H9 (cell line): ENCODE measurements at regions not wholly inside any gene's neighbourhood (a gene's known extent, or its start where the extent isn't known, plus 50 kb on each side); places are given as distances from the start of the nearest gene placed in this dataset.

Experiments
- DNase-seq: peaks from one replicate; pipeline ENCODE4 v3.0.0-alpha.2; 2017
- H2AFZ ChIP-seq: one replicate; pipeline ENCODE4 v1.6.1; 2013; ENCODE audit warnings: mild to moderate bottlenecking, low read length, control low read depth, moderate library complexity
- H2AK5ac ChIP-seq: 2 replicates; pipeline ENCODE4 v1.6.1; 2013; ENCODE audit warnings: low read length, control low read depth, mixed read lengths; ENCODE audit not compliant: insufficient read length
- H2BK120ac ChIP-seq: one replicate; pipeline ENCODE4 v1.6.1; 2013; ENCODE audit warnings: low read depth, mild to moderate bottlenecking, low read length, control low read depth, inconsistent platforms; ENCODE audit not compliant: poor library complexity, severe bottlenecking
- H2BK12ac ChIP-seq: 2 replicates; pipeline ENCODE4 v1.6.1; 2013; ENCODE audit warnings: low read length, control low read depth, mixed read lengths, low read depth; ENCODE audit not compliant: insufficient read length
- H2BK15ac ChIP-seq: 2 replicates; pipeline ENCODE4 v1.6.1; 2013; ENCODE audit warnings: low read depth, low read length, control low read depth
- H2BK20ac ChIP-seq: one replicate; pipeline ENCODE4 v1.6.1; 2013; ENCODE audit warnings: low read depth, mild to moderate bottlenecking, low read length, control low read depth, inconsistent platforms; ENCODE audit not compliant: poor library complexity, severe bottlenecking
- H2BK5ac ChIP-seq: 2 replicates; pipeline ENCODE4 v1.6.1; 2013; ENCODE audit warnings: low read length, control low read depth, mixed read lengths; ENCODE audit not compliant: insufficient read length
- H3K14ac ChIP-seq: 2 replicates; pipeline ENCODE4 v1.6.1; 2013; ENCODE audit warnings: low read length, control low read depth; ENCODE audit not compliant: insufficient read depth
- H3K18ac ChIP-seq: 2 replicates; pipeline ENCODE4 v1.6.1; 2013; ENCODE audit warnings: low read depth, mild to moderate bottlenecking, mixed read lengths, low read length, control low read depth; ENCODE audit not compliant: insufficient read length
- H3K23ac ChIP-seq: 2 replicates; pipeline ENCODE4 v1.6.1; 2013; ENCODE audit warnings: low read length, control low read depth, mixed read lengths, low read depth; ENCODE audit not compliant: insufficient read length
- H3K23me2 ChIP-seq: 2 replicates; pipeline ENCODE4 v1.6.1; 2013; ENCODE audit warnings: low read depth, mild to moderate bottlenecking, mixed read lengths, low read length, control low read depth; ENCODE audit not compliant: insufficient read length, poor library complexity, severe bottlenecking
- H3K27ac ChIP-seq: 2 replicates; pipeline ENCODE4 v1.5.1; 2013; ENCODE audit warnings: low read length, control low read depth, mixed read lengths, low read depth; ENCODE audit not compliant: insufficient read length
- H3K27me3 ChIP-seq: 2 replicates; pipeline ENCODE4 v1.6.1; 2013; ENCODE audit warnings: low read length, control low read depth, inconsistent platforms; ENCODE audit not compliant: insufficient read depth
- H3K4ac ChIP-seq: 2 replicates; pipeline ENCODE4 v1.6.1; 2013; ENCODE audit warnings: low read depth, mild to moderate bottlenecking, control low read depth, inconsistent platforms, low read length, moderate library complexity
- H3K4me1 ChIP-seq: 2 replicates; pipeline ENCODE4 v1.6.1; 2013; ENCODE audit warnings: low read length, control low read depth, inconsistent platforms; ENCODE audit not compliant: insufficient read depth
- H3K4me2 ChIP-seq: 2 replicates; pipeline ENCODE4 v1.6.1; 2013; ENCODE audit warnings: low read length, control low read depth, mixed read lengths; ENCODE audit not compliant: insufficient read length, insufficient read depth
- H3K56ac ChIP-seq: 2 replicates; pipeline ENCODE4 v1.6.1; 2013; ENCODE audit warnings: low read depth, mild to moderate bottlenecking, mixed read lengths, low read length, control low read depth; ENCODE audit not compliant: insufficient read length
- H3K79me1 ChIP-seq: 2 replicates; pipeline ENCODE4 v1.6.1; 2013; ENCODE audit warnings: low read depth, mild to moderate bottlenecking, moderate library complexity, low read length, control low read depth, inconsistent platforms; ENCODE audit not compliant: insufficient read depth, poor library complexity, severe bottlenecking
- H3K79me2 ChIP-seq: 2 replicates; pipeline ENCODE4 v1.6.1; 2013; ENCODE audit warnings: low read length, control low read depth, inconsistent platforms; ENCODE audit not compliant: insufficient read depth
- H3K9ac ChIP-seq: 2 replicates; pipeline ENCODE4 v1.6.1; 2013; ENCODE audit warnings: low read length, control low read depth, mixed read lengths; ENCODE audit not compliant: insufficient read length; ENCODE audit errors: extremely low read depth
- H3K9me3 ChIP-seq: one replicate; pipeline ENCODE4 v1.6.1; 2013; ENCODE audit warnings: low read depth, low read length, inconsistent platforms; ENCODE audit not compliant: control insufficient read depth
- H3T11ph ChIP-seq: one replicate; pipeline ENCODE4 v1.6.1; 2013; ENCODE audit warnings: mild to moderate bottlenecking, low read length, control low read depth, inconsistent platforms
- H4K20me1 ChIP-seq: one replicate; pipeline ENCODE4 v1.6.1; 2013; ENCODE audit not compliant: control insufficient read depth, insufficient read length, insufficient read depth
- H4K5ac ChIP-seq: 2 replicates; pipeline ENCODE4 v1.6.1; 2013; ENCODE audit warnings: low read depth, mild to moderate bottlenecking, mixed read lengths, low read length, control low read depth; ENCODE audit not compliant: insufficient read length
- H4K8ac ChIP-seq: replicated peaks from 2 replicates; pipeline ENCODE4 v1.6.1; 2013; ENCODE audit warnings: low read length, control low read depth, mixed read lengths, low read depth; ENCODE audit not compliant: insufficient read length
- H4K91ac ChIP-seq: 2 replicates; pipeline ENCODE4 v1.6.1; 2013; ENCODE audit warnings: low read depth, mild to moderate bottlenecking, moderate library complexity, mixed read lengths, low read length, control low read depth; ENCODE audit not compliant: insufficient read length
- H3K27ac Mint-ChIP-seq, 3 experiments: 2 replicates in 2 of 3; 3 replicates in 1 of 3; pipeline ENCODE4 v1.8.0; 2020 to 2021; ENCODE audit warnings: mixed read lengths in 3 of 3, mild to moderate bottlenecking in 1 of 3, moderate library complexity in 1 of 3
- H3K27me3 Mint-ChIP-seq: 2 replicates; pipeline ENCODE4 v1.8.0; 2021; ENCODE audit warnings: low read depth, mild to moderate bottlenecking, moderate library complexity, mixed read lengths
- H3K36me3 Mint-ChIP-seq, 3 experiments: 2 replicates in 2 of 3; 3 replicates in 1 of 3; pipeline ENCODE4 v1.8.0; 2020 to 2021; ENCODE audit warnings: low read depth in 3 of 3, mixed read lengths in 3 of 3; ENCODE audit not compliant: insufficient read depth in 1 of 3
- H3K4me1 Mint-ChIP-seq, 2 experiments: 2 replicates each; pipeline ENCODE4 v1.8.0; 2020; ENCODE audit warnings: mixed read lengths in 2 of 2
- H3K4me3 Mint-ChIP-seq, 2 experiments: 2 replicates in 1 of 2; 3 replicates in 1 of 2; pipeline ENCODE4 v1.8.0; 2020 to 2021; ENCODE audit warnings: mild to moderate bottlenecking in 2 of 2, mixed read lengths in 2 of 2, moderate library complexity in 1 of 2
- H3K9me3 Mint-ChIP-seq, 2 experiments: 2 replicates in 1 of 2; 3 replicates in 1 of 2; pipeline ENCODE4 v1.8.0; 2020; ENCODE audit warnings: mild to moderate bottlenecking in 2 of 2, mixed read lengths in 2 of 2, moderate library complexity in 1 of 2
- CTCF ChIP-seq: fragments of 200-600 bp; sonication (generic); conservative IDR thresholded peaks from 3 replicates; pipeline ENCODE4 v1.8.0; 2021; ENCODE audit warnings: antibody characterized with exemption, mild to moderate bottlenecking
- WGBS: extraction: QIAGEN DNeasy Blood & Tissue Kit; methylation state at CpG from one replicate; pipeline ENCODE4 v1.1.7; 2013; ENCODE audit warnings: missing lambda C conversion rate, low lambda C conversion rate, mixed read lengths; ENCODE audit not compliant: insufficient read length; ENCODE audit errors: extremely low coverage; 5-methylcytosine and 5-hydroxymethylcytosine counted together

- H3K36me3 Mint-ChIP-seq = peaks cover 4 to 5% (median 5%) of the 10 kb centered on the region in 3 experiments; a peak in 2 of 7 replicates
- H3K4me2 ChIP-seq = no peak overlapping the region
- H3K9me3 Mint-ChIP-seq = peaks cover 9 to 11% of the 10 kb centered on the region in 2 experiments; a peak in 4 of 5 replicates
- no peak overlapping the region for H2BK120ac ChIP-seq
- no peak overlapping the region for H3K56ac ChIP-seq
- no peak overlapping the region for H3K14ac ChIP-seq
- H3K4ac ChIP-seq = no peak overlapping the region
- H4K91ac ChIP-seq = no peak overlapping the region
- no peak for TF ChIP-seq CTCF
- H2BK20ac ChIP-seq = no peak overlapping the region
- no CpG with 5 or more reads among the region's 5 CpGs for WGBS
- H4K20me1 ChIP-seq = no peaks in the 10 kb centered on the region
- H2BK15ac ChIP-seq = no peak overlapping the region
- no peak overlapping the region for H2BK5ac ChIP-seq
- DNase-seq = no peak
- no peak overlapping the region for H2BK12ac ChIP-seq
- H4K8ac ChIP-seq = no peak overlapping the region
- no peak overlapping the region for H3K9ac ChIP-seq
- H3K4me3 Mint-ChIP-seq = no peak overlapping the region
- H3K23me2 ChIP-seq = no peaks in the 10 kb centered on the region
- H3K18ac ChIP-seq = no peak overlapping the region
- H3K4me1 Mint-ChIP-seq = peaks cover 7 to 8% of the 10 kb centered on the region in 2 experiments; a peak in 3 of 4 replicates
- H3K4me1 ChIP-seq = no peaks in the 10 kb centered on the region
- no peaks in the 10 kb centered on the region for H3K79me1 ChIP-seq
- H3T11ph ChIP-seq = no peak overlapping the region
- H3K23ac ChIP-seq = no peak overlapping the region
- no peaks in the 10 kb centered on the region for H3K9me3 ChIP-seq
- no peak overlapping the region for H2AK5ac ChIP-seq
- H3K27ac Mint-ChIP-seq = no peak overlapping the region
- H3K27me3 ChIP-seq = no peaks in the 10 kb centered on the region
- no peaks in the 10 kb centered on the region for H3K79me2 ChIP-seq
- H3K27me3 Mint-ChIP-seq = peaks cover 2% of the 10 kb centered on the region; the same call in 1 of the 2 replicates
- H4K5ac ChIP-seq = no peak overlapping the region
- H3K27ac ChIP-seq = no peak overlapping the region
- H2AFZ ChIP-seq = no peak overlapping the region
Observed at GRCh38 chr14:76676539-76676938, 84.7 kb upstream of the VASH1 start.
